ENCODE measurements at regions not wholly inside any gene's neighbourhood (a gene's known extent, or its start where the extent isn't known, plus 50 kb on each side); places are given as distances from the start of the nearest gene placed in this dataset.

DNA sequence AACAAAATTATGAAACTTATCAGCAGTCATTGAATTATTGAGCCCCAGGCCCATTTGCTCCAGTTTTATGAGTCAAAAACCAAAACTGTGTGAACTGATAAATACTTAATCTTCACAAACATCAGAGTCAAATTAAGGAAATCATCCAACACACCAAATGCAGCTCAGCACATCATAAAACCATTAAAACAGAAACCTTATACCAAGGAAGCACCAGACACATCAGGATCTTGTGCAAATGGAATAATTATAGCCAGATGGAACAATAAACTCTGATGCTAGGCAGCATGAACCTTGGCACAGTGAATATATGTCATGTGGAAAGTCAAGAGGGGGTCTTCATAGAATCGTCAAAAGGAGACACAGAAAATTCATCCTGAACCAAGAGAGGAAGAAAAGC lies 410.7 kb upstream of the API5 start:
- POLR2A ChIA-PET, result no interaction called here
- CTCF ChIA-PET, result no interaction called here
- no peak overlapping the region for H3K4me3 Mint-ChIP-seq
- H3K9me3 Mint-ChIP-seq, result peaks cover 11% of the 10 kb centered on the region
- no peaks in the 10 kb centered on the region for H3K36me3 Mint-ChIP-seq (ENCODE audit: low read depth)
- no peaks in the 10 kb centered on the region for H3K27me3 Mint-ChIP-seq
- DNase-seq, result no peak
- H3K4me1 Mint-ChIP-seq, result no peaks in the 10 kb centered on the region
- H3K27ac Mint-ChIP-seq, result no peak overlapping the region
- TF ChIP-seq CTCF (IDR thresholded peaks at IDR 0.05), result no peak
- intact Hi-C loops (cut with micrococcal nuclease), result no loop called here
- no peak for ATAC-seq (ENCODE audit: low read depth)

DNA sequence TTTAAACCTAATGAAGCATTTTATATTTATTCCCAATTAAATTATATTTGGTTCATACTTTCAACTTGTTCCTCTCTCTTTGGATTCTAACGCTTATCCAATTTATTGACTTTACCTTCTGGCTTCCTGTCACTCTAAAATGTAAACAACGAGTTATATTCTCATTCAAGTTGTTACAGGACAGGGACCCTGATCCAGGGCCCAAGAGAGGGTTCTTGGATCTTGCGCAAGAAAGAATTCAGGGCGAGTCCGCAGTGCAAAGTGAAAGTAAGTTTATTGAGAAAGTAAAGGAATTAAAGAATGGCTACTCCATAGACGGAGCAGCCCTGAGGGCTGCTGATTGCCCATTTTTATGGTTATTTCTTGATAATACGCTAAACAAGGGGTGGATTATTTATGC lies 405.6 kb upstream of the API5 start:
- ATAC-seq (ENCODE audit: low read depth) (no peak), DNase-seq (no peak)
- CTCF ChIA-PET, result no interaction called here
- Mint-ChIP-seq H3K36me3 (ENCODE audit: low read depth) (no peaks in the 10 kb centered on the region), H3K27ac (no peak overlapping the region), H3K4me3 (no peak overlapping the region), H3K9me3 (peaks cover 17% of the 10 kb centered on the region), H3K27me3 (no peaks in the 10 kb centered on the region), H3K4me1 (no peaks in the 10 kb centered on the region)
- TF ChIP-seq CTCF (IDR thresholded peaks at IDR 0.05), result no peak
- POLR2A ChIA-PET, result no interaction called here
- intact Hi-C loops (cut with micrococcal nuclease), result no loop called here

DNA sequence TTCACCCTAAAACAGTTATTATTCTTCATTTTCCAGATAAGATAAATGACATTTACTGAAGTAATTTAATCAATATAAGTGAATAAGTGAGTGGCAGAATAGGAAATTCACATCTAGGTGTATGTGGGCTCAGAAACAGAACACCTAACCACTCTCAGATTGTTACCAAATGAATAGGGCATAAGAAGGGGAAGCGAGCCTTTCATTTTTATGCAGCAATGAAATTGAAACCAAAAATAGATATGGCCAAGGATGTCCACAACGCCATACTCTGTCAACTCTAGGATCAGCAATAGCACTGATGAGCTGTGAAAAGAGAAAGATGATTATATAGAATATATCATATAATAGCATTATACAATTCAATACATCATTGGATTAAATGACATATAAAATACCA lies 398.1 kb upstream of the API5 start:
- DNase-seq (no peak), ATAC-seq (ENCODE audit: low read depth) (no peak)
- POLR2A ChIA-PET, result no interaction called here
- Mint-ChIP-seq H3K9me3 (peaks cover 13% of the 10 kb centered on the region), H3K27me3 (no peaks in the 10 kb centered on the region), H3K4me3 (no peak overlapping the region), H3K4me1 (no peaks in the 10 kb centered on the region), H3K27ac (no peak overlapping the region), H3K36me3 (ENCODE audit: low read depth) (no peaks in the 10 kb centered on the region)
- CTCF ChIA-PET, result no interaction called here
- intact Hi-C loops (cut with micrococcal nuclease), result no loop called here
- no peak for TF ChIP-seq CTCF (IDR thresholded peaks at IDR 0.05)

- POLR2A ChIA-PET, result no interaction called here
These were observed 388.1 kb upstream of the API5 start for GRCh38 chr11:42923651-42924050.

DNA sequence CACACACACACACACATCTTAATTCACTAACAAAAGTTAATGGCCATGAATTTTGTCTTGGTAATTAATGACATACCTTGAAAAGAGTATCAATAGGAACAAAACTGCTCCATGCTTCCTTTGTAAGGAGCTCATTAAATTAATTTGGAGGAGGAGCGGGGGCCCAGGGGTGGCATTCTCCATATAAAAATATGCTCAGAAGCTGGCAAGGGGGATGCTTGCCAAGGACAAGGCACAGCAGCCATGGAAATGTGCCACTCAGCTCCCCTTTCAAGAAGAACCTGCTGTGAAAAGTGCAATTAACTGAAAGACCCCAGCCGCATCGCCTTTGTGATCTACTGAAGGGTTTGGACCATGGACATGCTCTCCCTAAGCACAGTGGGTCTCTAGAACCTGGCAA lies 385.9 kb upstream of the API5 start:
- no peak for TF ChIP-seq CTCF (IDR thresholded peaks at IDR 0.05)
- ATAC-seq (ENCODE audit: low read depth) (no peak), DNase-seq (no peak)
- H3K27me3 Mint-ChIP-seq, result no peaks in the 10 kb centered on the region
- H3K4me3 Mint-ChIP-seq, result no peak overlapping the region
- ChIA-PET CTCF (no interaction called here), POLR2A (no interaction called here)
- H3K27ac Mint-ChIP-seq, result no peak overlapping the region
- intact Hi-C loops (cut with micrococcal nuclease), result no loop called here
- H3K36me3 Mint-ChIP-seq (ENCODE audit: low read depth), result no peaks in the 10 kb centered on the region
- no peaks in the 10 kb centered on the region for H3K4me1 Mint-ChIP-seq
- H3K9me3 Mint-ChIP-seq, result peaks cover 5% of the 10 kb centered on the region

More at GRCh38 chr11:42923651-42924050, 388.1 kb upstream of the API5 start:
- Mint-ChIP-seq H3K4me3 (no peak overlapping the region), H3K27ac (no peak overlapping the region), H3K27me3 (no peaks in the 10 kb centered on the region), H3K36me3 (ENCODE audit: low read depth) (no peaks in the 10 kb centered on the region), H3K9me3 (peaks cover 5% of the 10 kb centered on the region), H3K4me1 (no peaks in the 10 kb centered on the region)
- ATAC-seq (ENCODE audit: low read depth) (no peak), DNase-seq (no peak)
- no peak for TF ChIP-seq CTCF (IDR thresholded peaks at IDR 0.05)
- intact Hi-C loops (cut with micrococcal nuclease), result no loop called here
- CTCF ChIA-PET, result no interaction called here

Data from activated B cell treated with CpG ODN at 0.5 μM for 24 hours (primary cell).